ENCODE measurements at regions not wholly inside any gene's neighbourhood (a gene's known extent, or its start where the extent isn't known, plus 50 kb on each side); places are given as distances from the start of the nearest gene placed in this dataset.

GRCh38 chr17:68169840-68170239 lies 78.0 kb upstream of the AMZ2 start:
- no peak overlapping the region for H3K4me3 ChIP-seq (ENCODE audit: low read length)
- DNase-seq (ENCODE audit: low read depth): no peak
- no peak for TF ChIP-seq CTCF (conservative IDR thresholded peaks at IDR 0.05; ENCODE audit: low read length)

- no peak for DNase-seq (ENCODE audit: low read depth)
- no peak for TF ChIP-seq CTCF (conservative IDR thresholded peaks at IDR 0.05; ENCODE audit: low read length)
- no peak overlapping the region for H3K4me3 ChIP-seq (ENCODE audit: low read length)
These were observed 77.6 kb upstream of the AMZ2 start for GRCh38 chr17:68170246-68170645.

GRCh38 chr17:68172461-68172954 lies 75.3 kb upstream of the AMZ2 start:
- H3K4me3 ChIP-seq (ENCODE audit: low read length): no peak overlapping the region
- peak; percentile 88 for TF ChIP-seq CTCF (conservative IDR thresholded peaks at IDR 0.05; ENCODE audit: low read length)
- DNase-seq (ENCODE audit: low read depth): peak; percentile 47

- no peak overlapping the region for H3K4me3 ChIP-seq (ENCODE audit: low read length)
- TF ChIP-seq CTCF (conservative IDR thresholded peaks at IDR 0.05; ENCODE audit: low read length): no peak
- DNase-seq (ENCODE audit: low read depth): no peak
These were observed 72.4 kb upstream of the AMZ2 start for GRCh38 chr17:68175416-68175815.

- no peak for DNase-seq (ENCODE audit: low read depth)
- TF ChIP-seq CTCF (conservative IDR thresholded peaks at IDR 0.05; ENCODE audit: low read length): no peak
- H3K4me3 ChIP-seq (ENCODE audit: low read length): no peak overlapping the region
These were observed 71.9 kb upstream of the AMZ2 start for GRCh38 chr17:68175905-68176304.

- no peak for DNase-seq (ENCODE audit: low read depth)
- no peak for TF ChIP-seq CTCF (conservative IDR thresholded peaks at IDR 0.05; ENCODE audit: low read length)
- no peak overlapping the region for H3K4me3 ChIP-seq (ENCODE audit: low read length)
These were observed 71.1 kb upstream of the AMZ2 start for GRCh38 chr17:68176718-68177117.

- no peak for TF ChIP-seq CTCF (conservative IDR thresholded peaks at IDR 0.05; ENCODE audit: low read length)
- H3K4me3 ChIP-seq (ENCODE audit: low read length): no peak overlapping the region
- no peak for DNase-seq (ENCODE audit: low read depth)
These were observed 69.0 kb upstream of the AMZ2 start for GRCh38 chr17:68178831-68179230.

Data from AG10803 (cell line).